ENCODE measurements at regions not wholly inside any gene's neighbourhood (a gene's known extent, or its start where the extent isn't known, plus 50 kb on each side); places are given as distances from the start of the nearest gene placed in this dataset.
"Not testable (repeated sequence)": the region's sequence is repeated elsewhere in the genome, so short reads cannot be mapped to it uniquely, and the experiment has no call there.

GRCh38 chr6:113723182-113723581, 134.0 kb upstream of the MARCKS start:
- H3K4me3 ChIP-seq (ENCODE audit: low read depth, low read length), result no peak overlapping the region
- no peak for DNase-seq (ENCODE audit: low read depth)
- POLR2A ChIA-PET, result interaction anchor here (0.6 kb wide), 1 partner anchor 33 kb away, joined by 4 read pairs; no protein-coding TSS in a partner anchor
- H3K36me3 ChIP-seq (ENCODE audit: control insufficient read depth, insufficient read depth, low read length), result no peaks in the 10 kb centered on the region
- CTCF ChIA-PET, result no interaction called here
- no peak for TF ChIP-seq CTCF (IDR thresholded peaks at IDR 0.05; ENCODE audit: insufficient read depth, low read depth, low read length)
- no peaks in the 10 kb centered on the region for H3K27me3 ChIP-seq (ENCODE audit: control insufficient read depth, insufficient read depth, low read length)

- H3K36me3 ChIP-seq (ENCODE audit: control insufficient read depth, insufficient read depth, low read length); POLR2A ChIA-PET; DNase-seq (ENCODE audit: low read depth); H3K4me3 ChIP-seq (ENCODE audit: low read depth, low read length); H3K27me3 ChIP-seq (ENCODE audit: control insufficient read depth, insufficient read depth, low read length): not testable (repeated sequence)
- CTCF ChIA-PET, result interaction anchor here (1.2 kb wide), 2 partner anchors 10 to 133 kb away, joined by 3 read pairs; no protein-coding TSS in a partner anchor
Measured at GRCh38 chr6:113724927-113725326, 132.2 kb upstream of the MARCKS start.

- ChIA-PET POLR2A (no interaction called here), CTCF (interaction anchor here (0.9 kb wide), 1 partner anchor 11 kb away, joined by 3 read pairs; no protein-coding TSS in a partner anchor)
- Histone ChIP-seq H3K27me3 (ENCODE audit: control insufficient read depth, insufficient read depth, low read length) (no peaks in the 10 kb centered on the region), H3K36me3 (ENCODE audit: control insufficient read depth, insufficient read depth, low read length) (no peaks in the 10 kb centered on the region), H3K4me3 (ENCODE audit: low read depth, low read length) (no peak overlapping the region)
- no peak for DNase-seq (ENCODE audit: low read depth)
- TF ChIP-seq CTCF (IDR thresholded peaks at IDR 0.05; ENCODE audit: insufficient read depth, low read depth, low read length), result no peak
Measured at GRCh38 chr6:113731541-113731940, 125.6 kb upstream of the MARCKS start.

GRCh38 chr6:113732384-113732966, 124.7 kb upstream of the MARCKS start:
- POLR2A ChIA-PET, result no interaction called here
- DNase-seq (ENCODE audit: low read depth), result no peak
- TF ChIP-seq CTCF (IDR thresholded peaks at IDR 0.05; ENCODE audit: insufficient read depth, low read depth, low read length), result no peak
- CTCF ChIA-PET, result interaction anchor here (0.9 kb wide), 1 partner anchor 10 kb away, joined by 3 read pairs; no protein-coding TSS in a partner anchor
- Histone ChIP-seq H3K4me3 (ENCODE audit: low read depth, low read length) (no peak overlapping the region), H3K36me3 (ENCODE audit: control insufficient read depth, insufficient read depth, low read length) (no peaks in the 10 kb centered on the region), H3K27me3 (ENCODE audit: control insufficient read depth, insufficient read depth, low read length) (no peaks in the 10 kb centered on the region)

GRCh38 chr6:113733381-113733780, 123.8 kb upstream of the MARCKS start:
- POLR2A ChIA-PET, result no interaction called here
- no peak for TF ChIP-seq CTCF (IDR thresholded peaks at IDR 0.05; ENCODE audit: insufficient read depth, low read depth, low read length)
- Histone ChIP-seq H3K36me3 (ENCODE audit: control insufficient read depth, insufficient read depth, low read length) (no peaks in the 10 kb centered on the region), H3K4me3 (ENCODE audit: low read depth, low read length) (no peak overlapping the region), H3K27me3 (ENCODE audit: control insufficient read depth, insufficient read depth, low read length) (no peaks in the 10 kb centered on the region)
- DNase-seq (ENCODE audit: low read depth), result no peak
- CTCF ChIA-PET, result no interaction called here

- H3K36me3 ChIP-seq (ENCODE audit: control insufficient read depth, insufficient read depth, low read length), result no peaks in the 10 kb centered on the region
- no peak for TF ChIP-seq CTCF (IDR thresholded peaks at IDR 0.05; ENCODE audit: insufficient read depth, low read depth, low read length)
- H3K27me3 ChIP-seq (ENCODE audit: control insufficient read depth, insufficient read depth, low read length), result no peaks in the 10 kb centered on the region
- no peak for DNase-seq (ENCODE audit: low read depth)
- H3K4me3 ChIP-seq (ENCODE audit: low read depth, low read length), result no peak overlapping the region
- ChIA-PET CTCF (interaction anchor here (1.0 kb wide), 1 partner anchor 10 kb away, joined by 3 read pairs; no protein-coding TSS in a partner anchor), POLR2A (no interaction called here)
Measured at GRCh38 chr6:113734982-113735381, 122.2 kb upstream of the MARCKS start.

Data from BJ (cell line).